Left cardiac atrium (tissue), 4 donors: ENCODE measurements at regions not wholly inside any gene's neighbourhood (a gene's known extent, or its start where the extent isn't known, plus 50 kb on each side); places are given as distances from the start of the nearest gene placed in this dataset.
A peak's percentile ranks its signal among the peaks of the same experiment; 100 is the strongest.

ENCODE experiments used
- ATAC-seq, 2 donors: fragments of 200-7000 bp; cut with Tn5 transposase; one replicate each; pipeline ENCODE4 v1.9.1; 2020; ENCODE audit warnings: mild to moderate bottlenecking in 2 of 2, moderate library complexity in 2 of 2
- DNase-seq: peaks from one replicate; pipeline ENCODE4 v3.0.0-alpha.2; 2020
- intact Hi-C, 2 donors: fragments of 100-400 bp; cut with DNase I; formaldehyde crosslinking; loops; one replicate each; pipeline versions ENCODE4 v1.14.1 to v1.15.1; 2022 to 2023
- donor health status: DM: no; HTN: yes; CAD: no.
- donor health status: DM: no; HTN: yes; CAD: no; lungs with severe emphysema.
- donor health status: DM: yes; HTN: yes; CAD: no.
- donor health status: Dilated cardiomyopathy.

GRCh38 chr5:109943701-109944235, 254.0 kb downstream of the MAN2A1 start:
- DNase-seq: no peak
- no peak for ATAC-seq
- intact Hi-C loops: no loop called here

- no peak for ATAC-seq
- DNase-seq: no peak
- intact Hi-C loops: no loop called here
These were observed 254.7 kb downstream of the MAN2A1 start for GRCh38 chr5:109944461-109944860.

GRCh38 chr5:109945097-109945678, 255.5 kb downstream of the MAN2A1 start:
- ATAC-seq (no peak), DNase-seq (no peak)
- intact Hi-C loops: no loop called here

GRCh38 chr5:109945723-109946480, 256.2 kb downstream of the MAN2A1 start:
- intact Hi-C loops: no loop called here
- ATAC-seq: no peak
- DNase-seq: no peak

- intact Hi-C loops: no loop called here
- ATAC-seq (no peak), DNase-seq (no peak)
These were observed 256.9 kb downstream of the MAN2A1 start for GRCh38 chr5:109946610-109947009.

- DNase-seq: no peak
- intact Hi-C loops: no loop called here
- no peak for ATAC-seq
These were observed 257.9 kb downstream of the MAN2A1 start for GRCh38 chr5:109947667-109948066.

- no peak for DNase-seq
- intact Hi-C loops: no loop called here
- ATAC-seq: no peak
These were observed 260.9 kb downstream of the MAN2A1 start for GRCh38 chr5:109950634-109951033.

- no peak for ATAC-seq
- no peak for DNase-seq
- intact Hi-C loops: no loop called here
These were observed 261.6 kb downstream of the MAN2A1 start for GRCh38 chr5:109951348-109951747.

- no peak for ATAC-seq
- DNase-seq: no peak
- intact Hi-C loops: no loop called here
These were observed 262.0 kb downstream of the MAN2A1 start for GRCh38 chr5:109951758-109952157.

GRCh38 chr5:109953761-109954160, 264.0 kb downstream of the MAN2A1 start:
- DNase-seq (no peak), ATAC-seq (no peak)
- intact Hi-C loops: no loop called here

GRCh38 chr5:109956884-109957283, 267.2 kb downstream of the MAN2A1 start:
- ATAC-seq (no peak), DNase-seq (no peak)
- intact Hi-C loops: no loop called here

- no peak for ATAC-seq
- no peak for DNase-seq
- intact Hi-C loops: no loop called here
These were observed 268.4 kb downstream of the MAN2A1 start for GRCh38 chr5:109958082-109958481.

GRCh38 chr5:109959652-109960051, 269.9 kb downstream of the MAN2A1 start:
- intact Hi-C loops: no loop called here
- DNase-seq: no peak
- no peak for ATAC-seq

- intact Hi-C loops: no loop called here
- ATAC-seq (peak in 1 of 2 donors; percentile 36), DNase-seq (no peak)
These were observed 272.0 kb downstream of the MAN2A1 start for GRCh38 chr5:109961751-109962150.

- no peak for ATAC-seq
These were observed 273.3 kb downstream of the MAN2A1 start for GRCh38 chr5:109962882-109963603.

GRCh38 chr5:109964136-109964535, 274.4 kb downstream of the MAN2A1 start:
- DNase-seq (no peak), ATAC-seq (no peak)
- intact Hi-C loops: no loop called here

More at GRCh38 chr5:109962882-109963603, 273.3 kb downstream of the MAN2A1 start:
- no peak for DNase-seq
- intact Hi-C loops: no loop called here

- no peak for DNase-seq
- intact Hi-C loops: no loop called here
- ATAC-seq: no peak
These were observed 275.9 kb downstream of the MAN2A1 start for GRCh38 chr5:109965634-109966033.

GRCh38 chr5:109971968-109972367, 282.2 kb downstream of the MAN2A1 start:
- ATAC-seq (no peak), DNase-seq (no peak)
- intact Hi-C loops: no loop called here

- intact Hi-C loops: no loop called here
These were observed 292.3 kb downstream of the MAN2A1 start for GRCh38 chr5:109981979-109982378.

GRCh38 chr5:109982966-109983534, 293.3 kb downstream of the MAN2A1 start:
- intact Hi-C loops: no loop called here
- ATAC-seq (no peak), DNase-seq (no peak)

More at GRCh38 chr5:109981979-109982378, 292.3 kb downstream of the MAN2A1 start:
- ATAC-seq (no peak), DNase-seq (no peak)
